HG02938 (cell line): ENCODE measurements at regions not wholly inside any gene's neighbourhood (a gene's known extent, or its start where the extent isn't known, plus 50 kb on each side); places are given as distances from the start of the nearest gene placed in this dataset.
"Not testable (repeated sequence)": the region's sequence is repeated elsewhere in the genome, so short reads cannot be mapped to it uniquely, and the experiment has no call there.

Experiments used
- ATAC-seq: cut with Tn5 transposase; IDR thresholded peaks from one replicate; pipeline ENCODE4 v1.9.1; 2021; ENCODE audit warnings: mild to moderate bottlenecking, moderate library complexity; ENCODE audit not compliant: unreplicated experiment

DNA sequence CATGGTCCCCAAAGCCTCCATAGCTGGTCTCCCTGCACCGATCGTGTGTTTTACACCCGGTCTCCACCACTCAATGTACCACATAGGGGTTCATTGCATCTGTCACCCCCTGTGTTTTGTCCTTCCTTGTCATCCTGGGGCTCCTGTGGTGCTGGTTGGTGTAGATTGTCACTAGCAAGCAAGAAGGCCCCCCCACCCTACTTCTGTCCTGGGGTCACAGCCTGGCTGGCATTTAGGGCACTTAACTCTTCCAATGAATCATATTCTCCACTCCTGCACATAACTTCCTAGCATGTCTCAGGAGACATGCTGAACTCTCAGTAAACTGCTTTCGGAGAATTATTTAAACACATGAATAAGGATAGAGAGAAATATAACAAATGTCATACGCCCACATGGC lies 161.4 kb downstream of the BCL2L11 start:
- ATAC-seq, result not testable (repeated sequence)

DNA sequence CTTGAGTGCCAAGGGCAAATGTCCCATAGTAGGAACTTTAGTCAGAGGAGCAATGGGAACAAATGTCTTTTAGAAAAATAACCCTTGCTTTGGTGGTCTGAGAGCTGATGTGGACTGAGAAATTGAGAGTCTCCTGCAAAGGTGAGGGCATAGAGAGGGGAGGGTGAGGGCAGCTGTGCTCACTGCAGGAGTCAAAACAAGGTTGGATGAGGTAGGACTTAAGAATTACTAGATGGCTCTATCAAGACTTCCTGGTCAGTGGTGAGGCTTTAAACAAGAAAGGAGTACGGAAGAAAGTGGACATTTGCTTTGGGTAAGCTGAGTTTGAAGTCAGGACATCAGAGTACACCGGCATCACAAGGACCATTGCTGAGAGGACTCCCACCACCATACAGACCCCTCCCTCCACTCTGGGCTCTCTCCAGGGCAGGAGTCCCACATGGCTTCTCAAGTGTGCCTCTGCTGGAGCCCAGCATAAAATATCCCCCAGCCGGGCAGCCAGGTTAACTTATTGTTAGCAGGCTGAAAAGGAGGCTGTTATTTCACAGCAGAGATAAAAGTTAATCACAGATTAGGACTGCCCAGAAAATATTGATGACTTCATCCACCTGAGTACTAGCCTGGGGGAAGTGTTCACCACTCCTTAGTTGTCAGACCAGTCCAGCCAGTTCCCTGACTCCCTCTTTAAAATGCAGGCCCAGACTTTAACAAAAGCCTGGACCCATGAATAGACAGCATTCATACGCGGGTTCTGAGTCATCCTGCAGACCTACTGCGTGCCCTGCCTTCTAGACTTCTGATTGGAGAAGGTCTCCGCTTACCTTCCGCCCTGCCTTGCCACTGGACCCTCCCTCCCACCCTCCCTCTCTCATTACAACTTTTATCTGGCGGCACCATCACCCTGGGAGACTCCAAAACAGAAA lies 167.2 kb downstream of the BCL2L11 start:
- not testable (repeated sequence) for ATAC-seq

DNA sequence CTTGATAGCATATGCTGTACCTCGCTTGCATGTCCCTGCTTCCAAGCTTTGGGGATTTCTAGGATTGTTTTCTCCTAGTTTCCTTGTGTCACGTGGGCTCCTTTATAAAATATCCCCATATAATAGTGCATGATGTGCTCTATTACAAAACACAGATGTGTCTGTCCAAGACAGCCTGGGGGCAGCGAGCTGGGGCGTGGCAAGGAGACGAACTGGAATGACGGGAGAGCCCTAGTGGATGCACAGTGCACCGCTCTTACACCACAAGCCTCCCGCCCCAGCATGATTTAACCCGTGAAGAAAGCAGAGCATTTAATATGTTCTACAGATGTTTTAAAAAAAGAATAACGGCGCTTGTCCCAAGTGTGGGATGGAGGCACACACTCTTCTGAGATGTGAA lies 169.7 kb downstream of the BCL2L11 start:
- ATAC-seq, result not testable (repeated sequence)

DNA sequence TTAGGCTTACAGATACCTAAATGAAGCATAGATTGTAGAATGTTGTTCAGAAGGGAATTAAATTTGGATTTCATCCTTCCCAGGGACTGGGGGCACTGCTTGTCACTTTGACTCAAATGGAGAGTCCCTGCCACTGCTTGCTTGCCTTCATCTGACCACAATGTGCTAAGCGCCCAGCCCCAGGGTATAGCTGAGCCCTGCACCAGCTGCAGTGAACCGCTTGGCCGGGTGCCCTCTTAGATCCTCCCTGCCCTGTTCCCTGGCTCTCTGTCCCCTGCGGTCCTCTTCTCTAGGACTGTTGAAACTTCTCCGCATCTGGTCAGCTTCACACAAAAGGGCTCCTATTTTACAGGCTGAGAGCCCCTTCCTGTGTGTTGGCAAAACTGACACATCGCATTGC lies 170.9 kb downstream of the BCL2L11 start:
- ATAC-seq, result not testable (repeated sequence)

DNA sequence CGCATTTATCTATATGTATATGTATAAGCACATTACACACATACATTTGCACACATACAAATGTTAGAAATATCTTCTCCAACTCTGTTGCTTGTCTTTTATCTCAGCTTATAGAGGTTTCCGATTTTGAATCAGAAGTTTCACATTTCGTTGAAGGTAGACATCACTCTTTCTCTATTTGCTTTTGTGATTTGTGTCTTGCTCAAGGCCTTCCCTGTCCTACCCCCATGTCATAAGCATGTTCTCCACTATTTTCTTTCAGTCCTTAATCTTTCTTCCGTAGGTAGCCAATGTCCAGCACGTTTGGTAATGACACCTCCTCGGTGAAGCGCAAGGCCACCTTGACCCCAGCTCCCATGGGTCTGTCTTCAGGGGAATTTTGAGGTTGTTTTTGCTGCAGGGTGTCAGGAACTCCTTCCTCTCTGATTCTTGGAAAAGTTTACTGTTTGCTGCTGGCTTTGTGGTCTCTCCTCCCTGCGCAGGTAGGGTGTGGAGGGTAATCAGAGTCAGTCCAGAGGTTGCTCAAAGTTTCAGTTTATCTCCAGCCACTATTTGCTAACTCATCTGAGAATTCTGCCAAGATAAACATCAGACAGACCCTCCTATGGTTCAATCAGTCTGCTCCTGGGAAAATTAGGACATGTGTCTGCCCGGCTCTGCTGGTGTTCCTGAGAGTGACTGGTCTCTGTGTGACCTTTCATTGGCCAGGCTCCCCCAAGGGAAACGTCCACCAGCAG lies 171.7 kb downstream of the BCL2L11 start:
- not testable (repeated sequence) for ATAC-seq

DNA sequence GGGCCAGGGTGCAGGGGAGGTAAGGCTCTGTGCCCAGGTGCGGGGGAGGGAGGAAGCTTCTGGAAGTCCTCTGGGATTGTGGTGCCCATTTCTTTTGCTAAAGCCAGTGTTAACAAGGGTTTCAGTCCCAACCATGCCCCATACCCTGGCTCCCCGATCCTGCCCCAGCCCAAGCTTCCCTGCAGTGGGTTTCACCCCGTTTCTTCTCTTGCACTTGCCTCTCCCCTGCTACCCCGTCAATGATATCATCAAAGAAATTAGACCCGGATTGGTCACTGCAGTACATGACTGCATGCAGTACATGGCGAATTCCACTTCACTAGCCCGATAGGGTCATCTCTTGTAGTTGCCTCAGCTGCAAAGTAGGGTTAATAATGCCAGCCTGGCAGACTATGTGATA lies 174.0 kb downstream of the BCL2L11 start:
- ATAC-seq, result not testable (repeated sequence)

DNA sequence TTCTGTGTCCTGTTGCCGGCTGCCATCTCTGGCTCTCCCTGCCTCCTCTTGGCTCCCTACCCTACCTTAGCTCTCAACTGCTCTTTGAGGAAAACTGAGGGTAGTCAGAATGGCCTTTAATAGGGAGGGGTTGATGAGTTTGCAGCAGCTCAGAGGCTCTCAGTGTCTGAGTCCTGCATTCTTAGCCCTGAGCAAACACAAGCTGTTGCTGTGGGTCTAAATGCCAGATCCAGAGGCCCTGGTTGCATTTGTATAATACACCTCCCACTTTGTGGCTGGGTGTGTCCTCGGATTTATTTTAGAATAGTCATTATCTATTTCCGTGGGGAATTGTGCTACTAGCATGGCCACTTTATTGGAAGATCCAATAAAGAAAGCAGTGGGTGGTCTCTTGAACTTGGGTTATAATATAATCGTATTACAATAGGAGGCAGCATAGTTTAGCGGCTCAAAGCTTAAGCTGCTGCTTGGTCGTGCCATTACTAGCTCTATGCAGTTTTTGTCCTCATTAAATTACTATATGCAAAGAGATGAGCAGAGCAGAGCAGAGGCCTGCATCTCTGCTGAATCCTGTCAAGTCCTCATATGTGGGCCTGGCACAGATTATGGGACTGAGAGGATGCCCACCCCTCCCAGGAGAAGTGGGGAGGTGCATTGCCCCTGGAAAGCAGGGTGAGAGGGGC lies 175.5 kb downstream of the BCL2L11 start:
- not testable (repeated sequence) for ATAC-seq

DNA sequence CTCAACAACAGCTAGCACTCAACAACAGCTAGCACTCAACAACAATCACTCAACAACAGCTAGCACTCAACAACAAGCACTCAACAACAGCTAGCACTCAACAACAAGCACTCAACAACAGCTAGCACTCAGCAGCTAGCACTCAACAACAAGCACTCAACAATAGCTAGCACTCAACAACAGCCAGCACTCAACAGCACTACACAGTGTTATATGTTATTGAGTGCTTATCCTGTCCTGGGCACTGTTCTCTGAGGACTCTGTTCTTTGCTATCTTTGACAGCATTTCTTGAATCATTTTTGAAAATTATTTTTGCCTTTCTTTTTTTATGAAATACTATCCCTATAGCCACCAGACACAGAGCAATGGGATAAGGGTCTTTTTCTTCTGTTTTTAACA lies 176.4 kb downstream of the BCL2L11 start:
- ATAC-seq, result not testable (repeated sequence)

DNA sequence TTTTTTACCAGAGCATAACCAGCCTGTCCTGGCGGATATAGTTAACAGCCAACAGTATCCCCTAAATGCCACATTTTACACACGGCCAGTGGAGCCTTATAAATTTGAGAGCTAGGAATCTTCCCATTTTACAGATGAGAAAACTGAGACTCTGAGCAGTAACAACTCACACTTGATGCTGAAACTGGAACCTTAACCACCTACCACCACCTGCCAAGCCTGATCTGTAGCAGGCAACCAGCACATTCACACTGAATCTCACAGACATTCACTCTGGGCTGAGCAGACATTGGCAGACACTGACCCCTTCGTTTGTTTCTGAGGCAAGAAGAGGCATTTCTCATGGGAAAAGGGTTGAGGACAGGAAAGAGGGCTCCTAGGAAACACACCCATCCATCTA lies 178.2 kb downstream of the BCL2L11 start:
- ATAC-seq, result not testable (repeated sequence)

DNA sequence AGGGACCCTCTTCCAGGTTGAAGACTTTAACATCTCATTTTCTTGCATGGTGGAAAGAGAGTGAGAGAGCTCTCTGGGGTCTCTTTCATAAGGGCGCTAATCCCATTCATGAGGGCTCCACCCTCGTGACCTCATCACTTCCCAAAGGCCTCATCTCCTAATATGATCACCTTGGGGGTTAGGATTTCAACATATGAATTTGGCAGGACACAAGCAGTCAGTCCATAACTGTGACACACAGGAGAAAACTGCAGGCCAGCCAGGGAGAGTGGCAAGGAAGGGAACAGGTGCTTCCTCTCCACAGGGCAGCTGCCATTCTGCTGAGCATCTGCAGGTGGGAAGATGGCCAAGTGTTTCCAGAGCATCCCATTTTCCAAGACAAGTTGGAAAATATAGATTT lies 178.9 kb downstream of the BCL2L11 start:
- not testable (repeated sequence) for ATAC-seq

DNA sequence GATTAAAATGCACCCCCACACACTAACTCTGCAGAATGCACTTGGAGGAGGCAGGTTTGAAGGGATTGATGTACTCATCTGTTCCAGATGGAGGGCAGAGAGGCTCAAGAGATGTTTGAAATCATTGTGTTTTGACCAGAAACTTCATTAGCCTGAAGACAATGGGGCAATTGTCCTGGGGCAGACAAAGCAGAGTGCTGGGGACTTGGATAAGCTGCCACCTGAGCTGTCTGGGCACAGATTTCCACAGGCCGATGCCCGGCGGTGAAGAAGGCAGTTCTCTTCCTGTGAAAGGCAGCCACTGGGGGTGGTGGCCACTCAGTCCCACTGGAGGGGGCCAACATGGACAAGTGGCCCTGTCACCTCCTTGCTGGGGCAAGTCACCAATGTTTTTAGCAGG lies 181.0 kb downstream of the BCL2L11 start:
- ATAC-seq, result not testable (repeated sequence)

DNA sequence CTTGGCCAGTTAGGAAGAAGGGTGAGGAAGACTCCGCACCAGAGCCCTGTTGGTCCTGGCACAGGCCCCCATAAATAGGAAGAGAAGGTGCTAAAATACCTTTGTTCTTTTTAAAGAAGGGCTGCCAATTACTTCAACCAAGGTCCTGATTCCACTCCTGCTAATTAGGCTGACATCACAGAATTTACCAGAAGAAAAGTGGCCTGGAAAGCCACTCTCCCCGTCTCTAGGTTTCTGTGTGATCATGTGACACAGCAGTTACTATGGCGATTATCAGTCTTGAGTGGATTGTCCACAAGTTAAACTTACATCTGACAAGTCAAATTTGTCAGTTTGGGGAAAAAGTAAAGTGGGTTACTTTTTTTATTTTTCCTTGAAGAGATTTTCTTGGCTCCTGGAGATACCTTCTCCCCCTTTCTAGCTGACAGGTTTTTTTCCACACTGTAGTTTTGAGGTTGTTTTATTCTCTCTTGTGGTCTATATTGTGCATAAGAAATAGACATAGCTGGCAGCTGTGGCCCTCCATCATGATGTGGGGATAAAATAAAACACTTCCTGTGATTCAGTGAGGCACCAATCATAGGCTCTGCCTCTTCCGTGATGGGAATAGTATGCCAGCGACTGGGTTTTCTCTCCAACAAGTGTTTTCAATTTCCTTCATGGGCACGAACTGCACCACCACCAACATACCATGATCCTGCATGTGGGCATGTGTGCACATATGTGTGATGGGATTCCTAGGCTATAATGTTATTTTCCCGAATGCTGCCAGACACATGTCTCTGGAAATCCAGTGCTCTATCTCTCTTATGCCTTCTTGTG lies 181.9 kb downstream of the BCL2L11 start:
- ATAC-seq, result not testable (repeated sequence)

DNA sequence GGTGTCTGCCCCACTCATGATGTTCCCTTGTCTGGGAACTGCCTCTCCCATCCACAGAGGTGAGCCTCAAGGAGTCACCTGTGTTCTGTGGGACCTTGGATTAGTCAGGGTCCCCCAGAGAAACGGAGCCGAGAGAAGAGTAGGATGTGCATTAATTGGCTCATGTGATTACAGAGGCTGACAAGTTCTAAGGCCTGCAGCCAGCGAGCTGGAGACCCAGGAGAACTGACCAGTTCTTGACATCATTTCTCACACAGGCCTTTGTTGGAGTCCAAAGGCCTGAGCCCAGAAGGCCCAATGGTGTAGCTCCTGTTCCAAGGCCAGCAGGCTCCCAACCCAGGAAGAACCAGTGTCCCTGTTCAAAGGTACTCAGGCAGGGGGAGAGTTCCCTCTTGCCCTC lies 186.6 kb downstream of the BCL2L11 start:
- ATAC-seq, result not testable (repeated sequence)

DNA sequence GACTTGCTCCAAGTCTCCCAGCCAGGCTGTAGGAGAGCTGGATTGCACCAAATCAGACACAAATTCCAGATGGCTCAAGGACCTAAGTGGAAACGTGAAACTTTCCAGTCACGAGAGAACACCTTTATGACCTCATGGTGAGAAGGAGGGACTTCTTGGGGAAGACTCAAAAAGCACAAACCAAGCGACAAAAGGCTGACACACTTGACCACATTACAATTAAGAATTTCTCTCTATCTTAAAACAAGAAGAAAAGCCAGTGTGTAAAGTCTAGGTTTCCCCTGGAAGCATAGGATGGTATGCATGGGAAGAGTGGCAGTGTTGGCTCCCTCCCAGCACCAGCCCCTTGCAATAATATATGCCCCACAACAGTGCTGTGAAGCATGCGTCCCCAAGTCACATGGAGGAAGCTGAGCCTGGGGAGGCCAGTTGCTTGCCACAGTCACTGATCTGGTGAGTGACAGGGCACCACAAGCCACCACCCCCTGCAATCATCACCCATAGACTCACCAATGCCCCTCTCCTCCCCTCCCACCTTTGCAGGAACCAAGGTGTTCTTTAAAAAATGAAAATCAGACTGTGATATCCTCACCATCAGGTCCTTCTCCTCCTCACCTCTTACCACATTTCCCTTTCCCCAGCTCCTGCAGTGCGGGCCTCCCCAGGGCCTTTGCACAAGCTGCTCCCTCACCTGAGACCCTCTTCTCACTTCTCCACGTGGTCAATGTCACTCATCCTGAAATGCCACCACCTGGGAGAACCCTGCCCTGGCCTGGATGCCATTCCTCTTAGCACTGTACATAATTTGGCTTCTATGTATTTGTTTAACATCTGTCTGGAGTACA lies 188.7 kb downstream of the BCL2L11 start:
- not testable (repeated sequence) for ATAC-seq

DNA sequence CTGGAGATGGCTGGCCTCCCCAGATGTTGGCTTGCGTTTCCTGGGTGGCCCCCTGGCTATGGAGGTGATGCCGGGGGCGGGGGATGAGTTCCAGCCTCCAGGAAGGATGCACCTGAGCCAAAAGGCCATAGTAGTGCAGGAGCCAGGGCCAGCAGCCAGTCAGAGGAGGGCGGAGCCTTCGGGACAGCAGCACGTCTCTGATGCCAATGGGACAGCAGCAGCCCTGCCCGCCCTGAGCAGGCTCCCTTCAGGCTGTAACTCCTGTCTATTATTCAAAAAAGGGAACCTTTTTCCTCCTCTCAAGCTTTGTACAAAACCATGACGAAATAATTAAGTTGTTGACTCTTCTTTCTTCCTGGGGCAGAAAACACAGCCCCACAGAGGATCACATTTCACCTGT lies 189.7 kb downstream of the BCL2L11 start:
- ATAC-seq, result not testable (repeated sequence)

DNA sequence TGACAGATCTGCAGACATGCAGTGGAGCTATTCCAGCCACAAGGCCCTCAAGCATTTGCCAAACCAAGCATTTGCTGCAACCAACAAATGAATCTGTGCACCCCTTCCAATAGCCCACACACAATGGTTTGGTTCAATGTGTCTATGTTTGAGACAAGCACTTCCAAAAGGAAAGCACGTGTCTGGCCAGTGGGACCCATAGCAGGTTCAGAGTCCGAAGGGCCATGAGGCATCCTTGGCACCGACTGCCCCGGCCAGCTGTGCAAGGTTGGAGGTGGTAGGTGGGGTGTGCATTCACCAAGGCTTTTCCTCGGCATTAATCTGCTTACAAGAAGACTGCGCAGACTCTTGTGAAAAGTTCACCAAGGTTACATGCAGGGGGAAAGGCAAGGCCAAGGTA lies 190.9 kb downstream of the BCL2L11 start:
- ATAC-seq, result not testable (repeated sequence)

DNA sequence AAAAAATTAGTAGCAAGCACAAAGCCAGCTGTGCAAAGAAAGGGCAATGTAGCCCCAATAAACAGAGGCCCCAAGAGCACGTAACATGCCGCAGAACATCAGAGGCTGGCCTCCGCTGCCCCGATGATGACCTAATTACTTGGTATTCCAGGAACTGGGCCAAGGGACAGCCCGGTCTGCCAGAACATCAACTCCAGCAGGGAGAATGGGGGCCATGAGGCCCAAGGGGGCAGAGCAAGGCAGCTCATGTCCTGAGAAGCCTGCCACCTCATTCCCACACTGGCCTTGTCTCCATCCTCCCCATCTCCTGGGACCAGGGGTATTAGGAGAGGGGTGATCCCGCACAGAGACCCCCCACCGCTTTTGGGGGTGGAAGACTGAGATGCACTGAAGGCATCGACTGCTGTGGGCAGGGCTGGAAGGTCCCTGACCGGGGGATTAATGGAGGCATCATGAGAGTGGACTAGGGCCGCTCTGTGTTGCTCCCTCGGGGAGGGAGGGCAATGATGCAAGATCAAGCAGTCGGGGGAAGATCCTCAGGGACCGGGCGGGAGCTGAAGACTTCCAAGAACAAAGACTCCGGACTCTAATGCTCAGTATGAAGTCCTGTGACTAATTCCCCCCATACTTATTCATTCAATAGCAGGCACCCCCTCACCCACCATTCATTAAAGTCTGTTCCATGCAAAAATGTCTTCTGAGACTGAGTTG lies 192.3 kb downstream of the BCL2L11 start:
- not testable (repeated sequence) for ATAC-seq

DNA sequence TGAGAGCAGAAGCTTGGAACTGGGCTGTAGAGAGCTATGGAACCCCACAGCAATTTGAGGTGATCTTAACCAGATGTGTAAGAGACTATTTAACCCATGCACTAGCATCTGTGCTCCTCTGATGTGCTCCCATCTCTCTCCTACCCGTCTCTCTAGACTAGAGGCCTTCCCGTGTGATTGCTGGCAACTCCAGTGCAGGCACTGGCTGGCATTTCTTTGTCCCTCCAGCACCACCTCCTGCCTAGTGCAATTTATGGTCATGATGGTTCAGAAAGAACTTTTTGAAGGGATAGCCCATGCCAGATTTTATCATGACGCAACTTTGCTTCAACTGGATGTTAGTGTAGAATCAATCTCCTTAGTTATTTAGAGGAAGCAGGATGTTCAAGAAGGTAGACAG lies 193.0 kb downstream of the BCL2L11 start:
- ATAC-seq, result not testable (repeated sequence)
